GM12892 (cell line): ENCODE measurements at regions not wholly inside any gene's neighbourhood (a gene's known extent, or its start where the extent isn't known, plus 50 kb on each side); places are given as distances from the start of the nearest gene placed in this dataset.

ENCODE experiments used
- DNase-seq: peaks from one replicate; pipeline ENCODE4 v3.0.0; 2011; ENCODE audit not compliant: insufficient read length
- FAIRE-seq: peaks from 2 replicates; lab custom pipeline; 2011; peaks lifted over from hg19 to GRCh38; lab: Jason Lieb, UNC
- POLR2A ChIP-seq: IDR thresholded peaks from 2 replicates; pipeline ENCODE4 v1.6.1; 2011; ENCODE audit warnings: low read depth, low read length, control low read depth
- POLR2AphosphoS5 ChIP-seq: IDR thresholded peaks from 2 replicates; pipeline ENCODE4 v1.6.1; 2011; ENCODE audit warnings: low read depth, low read length, control low read depth
- TAF1 ChIP-seq: IDR thresholded peaks from 2 replicates; pipeline ENCODE4 v1.6.1; 2011; ENCODE audit warnings: low read depth, mild to moderate bottlenecking, control low read depth, low read length, borderline replicate concordance

GRCh38 chr1:198400063-198400462 lies 140.4 kb downstream of the ATP6V1G3 start:
- FAIRE-seq (no peak), DNase-seq (no peak)
- TF ChIP-seq TAF1 (no peak), POLR2AphosphoS5 (no peak), POLR2A (no peak)

GRCh38 chr1:198399452-198399851 lies 141.0 kb downstream of the ATP6V1G3 start:
- FAIRE-seq (no peak), DNase-seq (no peak)
- TF ChIP-seq TAF1 (no peak), POLR2AphosphoS5 (no peak), POLR2A (no peak)

GRCh38 chr1:198397208-198397808 lies 143.2 kb downstream of the ATP6V1G3 start:
- TF ChIP-seq POLR2AphosphoS5: no peak
- no peak for TF ChIP-seq POLR2A
- TF ChIP-seq TAF1: no peak
- DNase-seq (no peak), FAIRE-seq (no peak)

- no peak for TF ChIP-seq TAF1
- TF ChIP-seq POLR2AphosphoS5: no peak
- no peak for TF ChIP-seq POLR2A
- FAIRE-seq (no peak), DNase-seq (no peak)
Measured at GRCh38 chr1:198391393-198392020, 149.0 kb downstream of the ATP6V1G3 start.

GRCh38 chr1:198387587-198387986 lies 152.9 kb downstream of the ATP6V1G3 start:
- no peak for TF ChIP-seq POLR2A
- no peak for TF ChIP-seq TAF1
- no peak for TF ChIP-seq POLR2AphosphoS5
- no peak for FAIRE-seq
- no peak for DNase-seq

- TF ChIP-seq POLR2AphosphoS5 (no peak), POLR2A (no peak), TAF1 (no peak)
- DNase-seq (no peak), FAIRE-seq (no peak)
Measured at GRCh38 chr1:198380275-198380674, 160.2 kb downstream of the ATP6V1G3 start.

- FAIRE-seq: no peak
- TF ChIP-seq POLR2A (no peak), POLR2AphosphoS5 (no peak), TAF1 (no peak)
- DNase-seq: no peak
Measured at GRCh38 chr1:198377702-198378101, 162.8 kb downstream of the ATP6V1G3 start.

- no peak for FAIRE-seq
- DNase-seq: no peak
- TF ChIP-seq TAF1 (no peak), POLR2AphosphoS5 (no peak), POLR2A (no peak)
Measured at GRCh38 chr1:198374288-198374687, 166.2 kb downstream of the ATP6V1G3 start.

- no peak for DNase-seq
- TF ChIP-seq POLR2A: no peak
- TF ChIP-seq TAF1: no peak
- TF ChIP-seq POLR2AphosphoS5: no peak
- FAIRE-seq: no peak
Measured at GRCh38 chr1:198373376-198373775, 167.1 kb downstream of the ATP6V1G3 start.
